ENCODE measurements at regions not wholly inside any gene's neighbourhood (a gene's known extent, or its start where the extent isn't known, plus 50 kb on each side); places are given as distances from the start of the nearest gene placed in this dataset.

DNA sequence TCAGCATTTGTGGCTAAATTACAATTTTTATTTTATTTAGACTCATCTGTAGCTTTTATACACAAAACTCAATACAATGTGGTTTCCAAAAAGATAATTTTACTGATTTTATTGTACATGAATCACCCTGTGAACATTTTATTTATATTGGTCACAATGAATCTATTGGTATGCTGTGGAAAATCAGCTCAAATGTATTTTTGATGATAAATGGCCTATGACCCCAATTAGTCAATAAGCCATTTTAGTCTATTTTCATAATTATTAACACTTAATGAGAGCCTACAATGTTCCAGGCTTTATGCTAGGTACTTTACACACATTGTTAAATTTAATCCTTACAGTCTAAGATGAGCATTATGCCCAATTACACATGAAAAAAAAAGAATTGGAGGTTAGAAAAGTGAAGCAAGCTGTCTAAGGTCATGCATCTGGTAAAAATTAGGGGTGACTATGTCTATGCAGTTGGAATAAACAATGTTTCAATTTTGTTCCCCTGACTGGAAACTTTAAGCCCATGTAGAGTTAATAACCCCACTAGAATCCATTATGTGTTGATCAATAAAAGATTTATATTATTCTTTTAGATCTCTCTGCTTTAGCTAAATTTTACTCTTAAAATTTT is 344.7 kb downstream of the PABPC4L start:
- TF ChIP-seq, protein P1, sequence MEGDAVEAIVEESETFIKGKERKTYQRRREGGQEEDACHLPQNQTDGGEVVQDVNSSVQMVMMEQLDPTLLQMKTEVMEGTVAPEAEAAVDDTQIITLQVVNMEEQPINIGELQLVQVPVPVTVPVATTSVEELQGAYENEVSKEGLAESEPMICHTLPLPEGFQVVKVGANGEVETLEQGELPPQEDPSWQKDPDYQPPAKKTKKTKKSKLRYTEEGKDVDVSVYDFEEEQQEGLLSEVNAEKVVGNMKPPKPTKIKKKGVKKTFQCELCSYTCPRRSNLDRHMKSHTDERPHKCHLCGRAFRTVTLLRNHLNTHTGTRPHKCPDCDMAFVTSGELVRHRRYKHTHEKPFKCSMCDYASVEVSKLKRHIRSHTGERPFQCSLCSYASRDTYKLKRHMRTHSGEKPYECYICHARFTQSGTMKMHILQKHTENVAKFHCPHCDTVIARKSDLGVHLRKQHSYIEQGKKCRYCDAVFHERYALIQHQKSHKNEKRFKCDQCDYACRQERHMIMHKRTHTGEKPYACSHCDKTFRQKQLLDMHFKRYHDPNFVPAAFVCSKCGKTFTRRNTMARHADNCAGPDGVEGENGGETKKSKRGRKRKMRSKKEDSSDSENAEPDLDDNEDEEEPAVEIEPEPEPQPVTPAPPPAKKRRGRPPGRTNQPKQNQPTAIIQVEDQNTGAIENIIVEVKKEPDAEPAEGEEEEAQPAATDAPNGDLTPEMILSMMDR (conservative IDR thresholded peaks at IDR 0.05): no peak
- no peak for TF ChIP-seq ZFX (IDR thresholded peaks at IDR 0.05)
